Naive B cell (primary cell): ENCODE measurements at regions not wholly inside any gene's neighbourhood (a gene's known extent, or its start where the extent isn't known, plus 50 kb on each side); places are given as distances from the start of the nearest gene placed in this dataset.
A peak's percentile ranks its signal among the peaks of the same experiment; 100 is the strongest.
"Not testable (repeated sequence)": the region's sequence is repeated elsewhere in the genome, so short reads cannot be mapped to it uniquely, and the experiment has no call there.

ENCODE experiments used
- ATAC-seq, 2 donors: fragments of 150-1000 bp; cut with Tn5 transposase; 2 replicates each; pipeline ENCODE4 v1.10.0; 2021; ENCODE audit warnings: low read depth in 2 of 2, mild to moderate bottlenecking in 2 of 2, moderate library complexity in 2 of 2
- DNase-seq: peaks from one replicate; pipeline ENCODE4 v3.0.0; 2022
- H3K27ac Mint-ChIP-seq, 6 donors: one replicate each; pipeline ENCODE4 v1.8.0; 2020 to 2022; ENCODE audit warnings: mild to moderate bottlenecking in 6 of 6, mixed read lengths in 6 of 6, moderate library complexity in 5 of 6, inconsistent platforms in 2 of 6
- H3K27me3 Mint-ChIP-seq, 3 donors: one replicate each; pipeline ENCODE4 v1.8.0; 2021 to 2022; ENCODE audit warnings: mixed read lengths in 3 of 3, mild to moderate bottlenecking in 1 of 3
- H3K36me3 Mint-ChIP-seq, 2 donors: one replicate each; pipeline ENCODE4 v1.8.0; 2020 to 2022; ENCODE audit warnings: mixed read lengths in 2 of 2, inconsistent platforms in 1 of 2, mild to moderate bottlenecking in 1 of 2
- H3K4me1 Mint-ChIP-seq, 3 donors: one replicate each; pipeline ENCODE4 v1.8.0; 2020 to 2022; ENCODE audit warnings: mixed read lengths in 3 of 3, inconsistent platforms in 1 of 3, mild to moderate bottlenecking in 1 of 3, moderate library complexity in 1 of 3
- H3K4me3 Mint-ChIP-seq, 8 donors: one replicate each; pipeline ENCODE4 v1.8.0; 2020 to 2022; ENCODE audit warnings: mild to moderate bottlenecking in 8 of 8, mixed read lengths in 8 of 8, moderate library complexity in 8 of 8, inconsistent platforms in 2 of 8
- H3K9me3 Mint-ChIP-seq, 7 donors: one replicate each; pipeline ENCODE4 v1.8.0; 2020 to 2022; ENCODE audit warnings: mixed read lengths in 7 of 7, mild to moderate bottlenecking in 5 of 7, inconsistent platforms in 2 of 7, moderate library complexity in 1 of 7

DNA sequence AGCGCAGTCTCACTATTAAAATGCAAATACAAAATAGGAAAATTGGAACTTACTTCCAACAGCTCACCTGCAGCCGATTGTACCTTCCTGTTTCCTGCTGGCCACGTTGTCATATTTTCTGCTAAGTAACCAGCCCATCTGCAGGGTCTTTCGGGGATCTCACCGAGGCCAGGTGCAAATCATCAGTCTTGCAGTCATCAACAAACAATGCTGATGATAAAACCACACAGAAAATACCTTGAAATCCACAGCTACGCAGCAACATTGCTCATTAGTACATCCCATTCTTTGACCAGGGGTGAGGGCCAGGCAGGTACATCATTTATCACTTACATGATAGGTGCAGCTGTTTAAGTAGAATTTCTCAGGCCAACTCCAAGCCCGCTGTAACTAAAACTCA lies 406.9 kb downstream of the TMEM121 start:
- no peak overlapping the region for H3K27ac Mint-ChIP-seq
- H3K4me1 Mint-ChIP-seq = peaks cover 4 to 10% (median 7%) of the 10 kb centered on the region in 3 donors
- peaks cover 0 to 13% (median 0%) of the 10 kb centered on the region in 7 donors for H3K9me3 Mint-ChIP-seq
- H3K4me3 Mint-ChIP-seq = no peak overlapping the region
- no peak for ATAC-seq
- H3K27me3 Mint-ChIP-seq = no peaks in the 10 kb centered on the region
- DNase-seq = no peak
- no peaks in the 10 kb centered on the region for H3K36me3 Mint-ChIP-seq

DNA sequence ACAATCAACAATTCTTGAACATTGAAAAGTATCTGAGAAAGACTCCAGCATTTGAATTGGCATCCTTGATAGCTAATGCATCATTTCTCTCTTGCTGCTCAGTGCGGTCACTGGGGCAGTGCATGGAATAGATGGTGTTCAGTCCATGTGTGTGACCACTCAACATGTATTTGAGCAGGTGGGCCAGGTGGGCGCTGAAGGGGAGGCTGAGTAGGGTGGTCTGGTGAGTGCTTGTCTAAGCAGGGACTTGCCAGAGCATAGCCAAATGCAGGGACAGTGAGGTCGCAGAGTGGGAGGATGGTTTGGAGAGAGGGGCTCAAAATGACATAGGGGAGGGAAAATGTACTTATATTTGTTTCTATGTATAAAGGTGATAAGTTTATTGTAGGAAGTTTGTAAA lies 409.0 kb downstream of the TMEM121 start:
- Mint-ChIP-seq H3K4me3 (no peak overlapping the region), H3K9me3 (peaks cover 0 to 15% (median 5%) of the 10 kb centered on the region in 7 donors), H3K4me1 (peaks cover 4 to 13% (median 10%) of the 10 kb centered on the region in 3 donors), H3K27me3 (no peaks in the 10 kb centered on the region), H3K36me3 (no peaks in the 10 kb centered on the region), H3K27ac (peak overlapping the region in 1 of 6 donors; percentile 44)
- DNase-seq (no peak), ATAC-seq (no peak)

DNA sequence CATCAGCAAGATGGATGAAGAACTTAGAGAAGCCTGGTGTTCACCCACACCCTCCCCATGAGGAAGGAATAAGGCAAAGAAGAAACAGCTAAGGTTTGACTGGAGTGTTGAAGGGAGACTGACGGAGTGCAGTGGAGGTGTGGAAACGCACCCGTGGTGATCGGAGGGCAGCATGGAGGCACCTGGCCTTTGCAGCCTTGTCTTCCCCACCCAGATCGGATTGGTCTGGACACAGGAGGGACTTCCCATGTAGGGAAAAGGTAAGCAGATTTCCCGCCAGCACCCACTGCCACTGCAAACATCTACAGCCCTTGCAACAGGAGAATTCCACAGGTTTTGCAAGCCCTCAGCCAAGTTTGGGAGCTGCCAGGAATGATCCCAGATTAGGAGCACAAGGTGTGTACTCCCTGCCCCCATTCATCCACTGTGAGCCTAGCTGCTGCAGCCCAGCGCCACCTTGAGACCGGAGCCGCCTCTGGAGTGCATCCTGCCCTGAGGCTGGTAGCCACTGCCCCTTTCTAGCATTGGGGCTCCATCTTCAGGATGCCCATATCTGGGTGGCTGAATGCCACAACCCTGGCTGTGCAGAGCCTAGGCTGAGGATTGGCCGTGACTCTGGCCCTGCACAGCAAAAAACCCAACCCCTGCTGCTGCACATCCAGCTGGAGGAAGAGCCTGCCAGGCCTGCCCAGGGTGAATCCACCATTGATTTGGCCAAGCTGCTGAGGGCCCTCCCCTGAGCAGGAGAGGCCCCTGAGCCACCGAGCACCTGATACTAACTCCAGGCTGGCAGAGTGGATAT lies 411.1 kb downstream of the TMEM121 start:
- Mint-ChIP-seq H3K36me3 (no peaks in the 10 kb centered on the region), H3K4me3 (peak overlapping the region in 1 of 8 donors; percentile 12), H3K27me3 (no peaks in the 10 kb centered on the region), H3K27ac (no peak overlapping the region), H3K4me1 (peaks cover 0 to 10% (median 0%) of the 10 kb centered on the region in 3 donors), H3K9me3 (peaks cover 0 to 15% (median 4%) of the 10 kb centered on the region in 7 donors)
- no peak for ATAC-seq
- no peak for DNase-seq

DNA sequence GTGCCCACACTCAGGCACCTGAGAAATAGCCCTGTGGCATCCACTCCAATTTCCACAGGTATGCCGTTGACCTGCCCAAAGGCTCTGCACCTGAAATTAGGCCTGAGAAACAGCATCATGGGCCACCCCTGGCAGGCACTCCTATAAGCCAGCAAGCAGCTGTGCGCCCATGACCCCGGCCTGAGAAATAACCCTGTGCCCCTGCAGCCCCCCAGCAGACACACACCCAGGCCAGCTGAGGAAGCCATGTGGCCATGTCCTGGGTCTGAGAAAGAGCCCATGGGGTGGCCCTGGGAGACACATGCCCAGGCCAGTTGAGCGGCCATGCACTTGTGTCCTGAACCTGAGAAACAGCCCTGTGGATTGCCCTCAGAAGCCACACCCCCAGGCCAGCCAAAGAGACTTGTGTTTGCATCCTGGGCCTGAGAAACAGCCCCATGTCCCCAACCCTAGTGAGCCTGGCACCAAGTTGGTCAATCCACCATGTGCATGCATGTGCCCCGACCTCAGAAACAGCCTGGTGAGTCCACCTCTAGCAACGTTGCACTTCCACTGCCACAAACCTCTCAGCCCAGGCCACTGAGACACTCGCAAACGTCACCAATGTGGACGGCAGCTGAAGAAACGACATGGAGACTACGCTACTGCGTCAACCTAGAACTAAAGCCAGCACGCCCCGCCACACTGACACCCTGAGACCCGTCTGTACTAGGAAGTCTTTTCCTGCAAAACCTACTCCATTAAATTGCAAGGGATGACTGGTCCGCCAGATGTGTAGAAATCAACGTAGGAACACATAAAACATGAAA lies 411.9 kb downstream of the TMEM121 start:
- Mint-ChIP-seq H3K9me3 (peaks cover 0 to 15% (median 4%) of the 10 kb centered on the region in 7 donors), H3K4me3 (peak overlapping the region in 1 of 8 donors; percentile 29), H3K36me3 (no peaks in the 10 kb centered on the region), H3K27me3 (no peaks in the 10 kb centered on the region), H3K4me1 (peaks cover 0 to 12% (median 0%) of the 10 kb centered on the region in 3 donors), H3K27ac (peak overlapping the region in 1 of 6 donors; percentile 60)
- ATAC-seq = no peak
- no peak for DNase-seq

DNA sequence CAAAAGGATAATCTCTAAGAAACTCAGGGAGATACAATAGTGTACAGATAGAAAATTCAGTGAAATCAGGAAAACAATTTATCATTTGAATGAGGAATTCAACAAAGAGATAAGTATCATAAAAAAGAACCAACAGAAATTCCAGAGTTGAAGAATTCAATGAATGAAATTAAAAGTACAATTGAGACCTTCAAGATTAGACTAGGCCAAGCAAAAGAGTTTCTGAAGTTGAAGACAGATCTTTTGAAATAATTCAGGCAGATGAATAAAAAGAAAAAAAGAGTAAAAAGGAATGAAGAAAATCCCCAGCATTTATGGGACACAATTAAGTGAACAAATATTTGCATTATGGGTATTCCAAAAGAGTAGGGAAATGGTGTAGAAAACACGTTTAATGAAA lies 412.6 kb downstream of the TMEM121 start:
- peak overlapping the region in 1 of 8 donors; percentile 29 for H3K4me3 Mint-ChIP-seq
- H3K27me3 Mint-ChIP-seq = no peaks in the 10 kb centered on the region
- no peak for DNase-seq
- peaks cover 0 to 12% (median 0%) of the 10 kb centered on the region in 3 donors for H3K4me1 Mint-ChIP-seq
- ATAC-seq = no peak
- no peaks in the 10 kb centered on the region for H3K36me3 Mint-ChIP-seq
- H3K9me3 Mint-ChIP-seq = peaks cover 0 to 13% (median 4%) of the 10 kb centered on the region in 7 donors
- peak overlapping the region in 1 of 6 donors; percentile 60 for H3K27ac Mint-ChIP-seq

DNA sequence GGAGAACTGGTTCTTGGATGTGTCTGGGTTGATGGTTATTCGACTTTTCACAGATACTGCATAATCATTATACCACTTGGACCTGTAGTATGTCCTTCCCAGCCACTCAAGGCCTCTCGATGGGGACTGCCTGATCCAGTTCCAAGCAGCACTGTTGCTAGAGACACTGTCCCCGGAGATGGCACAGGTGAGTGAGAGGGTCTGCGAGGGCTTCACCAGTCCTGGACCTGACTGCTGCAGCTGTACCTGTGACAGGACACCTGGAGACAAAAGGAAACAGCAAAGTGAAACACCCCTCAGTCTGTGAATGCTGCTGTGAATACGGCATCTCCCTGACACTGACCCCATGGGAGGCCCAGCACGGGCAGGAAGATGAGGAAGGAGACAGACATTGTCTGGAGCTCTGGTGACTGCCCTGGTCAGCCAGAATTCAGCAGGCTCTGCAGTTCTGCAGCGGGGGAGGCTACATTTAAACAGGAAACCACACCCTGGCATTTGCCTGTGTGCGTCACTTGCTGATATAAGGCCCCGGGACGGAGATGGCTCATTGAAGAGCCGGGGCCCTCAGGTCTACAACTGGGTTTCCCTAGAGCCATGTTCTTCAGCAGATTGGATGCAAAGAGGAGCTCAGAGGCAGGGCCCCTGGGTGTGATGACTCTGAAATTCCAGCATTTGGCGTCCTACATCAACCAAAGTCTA lies 413.6 kb downstream of the TMEM121 start:
- DNase-seq (no peak), ATAC-seq (peak; percentile 55 to 61)
- Mint-ChIP-seq H3K9me3 (peaks cover 0 to 12% (median 4%) of the 10 kb centered on the region in 7 donors), H3K27ac (peak overlapping the region in 4 of 6 donors; percentile 47 to 95 (median 87)), H3K36me3 (no peaks in the 10 kb centered on the region), H3K27me3 (no peaks in the 10 kb centered on the region), H3K4me1 (peaks cover 0 to 12% (median 0%) of the 10 kb centered on the region in 3 donors), H3K4me3 (peak overlapping the region; percentile 23 to 71 (median 50))

DNA sequence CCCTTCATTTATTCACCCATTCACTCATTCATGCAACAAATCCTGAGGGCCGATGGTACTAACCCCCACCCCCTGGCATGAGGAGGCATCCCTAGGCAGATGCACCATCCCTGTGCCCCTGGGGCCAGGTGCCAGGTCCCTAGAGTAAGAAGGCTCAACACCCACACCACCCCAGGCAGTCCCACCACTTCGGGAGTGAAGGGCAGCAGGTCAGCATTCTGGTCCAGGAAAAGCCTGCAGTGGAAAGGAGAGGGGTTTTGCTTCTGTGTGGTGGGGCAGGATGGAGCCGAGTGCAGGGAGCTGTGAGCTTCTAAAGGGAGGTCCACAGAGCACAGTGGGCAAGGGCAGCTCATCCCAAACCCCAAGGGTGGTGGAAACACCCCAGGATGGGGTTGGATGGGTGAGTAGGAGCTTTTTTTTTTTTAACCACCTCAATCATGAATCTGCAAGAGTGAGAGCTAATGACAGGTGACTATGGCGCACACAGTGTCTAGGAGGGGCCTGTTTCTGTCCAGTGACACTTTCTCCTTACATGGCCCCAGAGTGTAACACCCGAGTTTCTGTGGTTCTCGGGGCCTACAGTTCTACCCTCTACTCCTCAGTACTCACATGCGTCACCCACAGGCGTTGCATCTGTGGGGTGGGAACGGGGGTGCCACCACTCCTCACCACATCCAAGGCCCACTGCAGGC lies 414.3 kb downstream of the TMEM121 start:
- peak overlapping the region in 4 of 6 donors; percentile 47 to 95 (median 87) for H3K27ac Mint-ChIP-seq
- no peaks in the 10 kb centered on the region for H3K27me3 Mint-ChIP-seq
- H3K4me1 Mint-ChIP-seq = peaks cover 0 to 13% (median 0%) of the 10 kb centered on the region in 3 donors
- no peaks in the 10 kb centered on the region for H3K36me3 Mint-ChIP-seq
- peaks cover 0 to 8% (median 4%) of the 10 kb centered on the region in 7 donors for H3K9me3 Mint-ChIP-seq
- ATAC-seq = no peak
- peak overlapping the region in 6 of 8 donors; percentile 23 to 71 (median 64) for H3K4me3 Mint-ChIP-seq
- no peak for DNase-seq

DNA sequence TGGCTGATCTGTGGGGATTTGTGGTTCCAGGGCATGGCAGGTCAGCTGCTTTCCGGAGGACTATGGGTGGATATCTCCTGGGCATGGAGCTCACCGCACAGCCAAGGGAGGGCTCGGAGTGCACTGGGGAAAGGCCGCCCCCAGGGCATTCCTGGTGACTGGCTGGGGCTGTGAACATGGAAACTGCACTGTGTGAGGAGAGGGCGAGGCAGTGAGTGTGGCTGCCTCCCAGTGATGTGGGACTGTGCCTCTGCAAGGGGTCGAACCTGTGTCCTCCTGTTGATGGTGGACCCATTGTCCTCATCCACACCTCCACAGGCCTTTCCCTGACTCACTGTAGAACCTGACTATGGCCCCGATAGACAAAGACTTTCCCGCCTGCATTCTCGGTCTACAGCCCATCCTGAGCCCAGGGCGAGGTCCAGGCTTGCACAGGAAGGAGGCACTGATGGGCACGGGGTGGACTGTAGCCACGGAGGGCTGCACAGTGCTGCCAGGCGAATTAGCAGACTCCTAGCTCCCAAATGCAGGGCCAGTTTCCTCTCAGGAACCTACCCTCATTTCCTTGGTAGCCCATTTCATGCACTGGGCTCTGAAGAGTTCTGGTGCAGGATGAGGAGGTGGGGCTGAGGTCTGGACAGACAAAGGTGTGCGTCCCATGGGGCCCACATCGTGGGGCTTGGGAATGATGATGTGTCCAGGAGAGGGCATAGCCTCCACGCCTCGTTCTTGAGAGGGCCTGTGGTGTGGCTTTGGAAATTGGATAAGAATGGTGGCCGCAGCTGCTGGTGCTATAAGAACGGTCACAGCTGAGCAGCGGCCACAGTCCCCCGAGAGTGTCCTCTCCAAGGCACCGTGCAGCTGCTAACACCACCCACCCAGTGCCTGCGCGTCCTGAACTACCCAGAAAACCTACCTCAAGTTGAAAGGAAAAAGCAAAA lies 415.1 kb downstream of the TMEM121 start:
- Mint-ChIP-seq H3K4me1 (peaks cover 0 to 15% (median 0%) of the 10 kb centered on the region in 3 donors), H3K36me3 (no peaks in the 10 kb centered on the region), H3K9me3 (peaks cover 0 to 8% (median 4%) of the 10 kb centered on the region in 7 donors), H3K4me3 (peak overlapping the region in 2 of 8 donors; percentile 21 to 22), H3K27me3 (no peaks in the 10 kb centered on the region), H3K27ac (peak overlapping the region in 2 of 6 donors; percentile 9 to 78)
- ATAC-seq (no peak), DNase-seq (no peak)

DNA sequence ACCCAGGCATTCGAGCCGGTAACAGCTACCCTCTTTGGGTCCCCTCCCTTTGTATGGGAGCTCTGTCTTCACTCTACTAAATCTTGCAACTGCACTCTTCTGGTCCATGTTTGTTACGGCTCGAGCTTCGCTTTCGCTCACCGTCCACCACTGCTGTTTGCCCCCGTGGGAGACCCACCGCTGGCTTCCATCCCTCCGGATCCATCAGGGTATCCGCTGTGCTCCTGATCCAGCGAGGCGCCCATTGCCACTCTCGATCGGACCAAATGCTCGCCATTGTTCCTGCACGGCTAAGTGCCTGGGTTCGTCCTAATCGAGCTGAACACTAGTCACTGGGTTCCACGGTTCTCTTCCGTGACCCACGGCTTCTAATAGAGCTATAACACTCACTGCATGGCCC lies 416.3 kb downstream of the TMEM121 start:
- Mint-ChIP-seq H3K4me3 (peak overlapping the region in 1 of 8 donors; percentile 49), H3K4me1 (peaks cover 0 to 15% (median 0%) of the 10 kb centered on the region in 3 donors)
- H3K36me3 Mint-ChIP-seq, H3K9me3 Mint-ChIP-seq, ATAC-seq, H3K27me3 Mint-ChIP-seq, DNase-seq, H3K27ac Mint-ChIP-seq: not testable (repeated sequence)

DNA sequence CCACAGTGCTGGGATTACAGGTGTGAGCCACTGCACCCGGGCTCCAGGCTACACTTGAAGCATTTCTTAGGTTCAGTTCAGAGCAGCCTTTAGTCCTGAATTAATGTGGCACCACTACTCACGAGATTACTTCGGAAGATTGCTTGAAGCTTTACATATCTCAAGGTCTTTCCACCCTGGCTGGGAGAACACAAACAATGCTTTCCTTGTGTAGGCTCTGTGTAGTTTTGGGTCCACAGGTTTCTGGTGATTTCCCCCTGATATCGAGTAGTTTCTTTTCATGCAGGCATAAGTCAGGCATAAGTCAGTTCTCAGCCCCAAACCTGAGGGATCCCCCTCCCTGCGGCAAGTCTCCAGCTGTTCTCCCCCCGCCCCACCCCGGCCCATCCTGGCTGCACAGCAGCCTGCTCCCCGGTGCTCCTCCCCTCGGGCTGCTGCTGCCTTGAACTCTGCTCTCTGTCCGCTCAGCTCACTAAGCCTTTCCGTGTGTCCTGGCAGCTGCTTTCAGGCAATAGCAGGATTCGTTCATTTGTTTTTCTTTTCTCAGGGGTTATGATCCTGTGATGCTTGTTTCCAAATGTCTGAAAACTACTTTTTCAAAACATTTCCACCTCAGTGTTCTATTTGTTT lies 417.7 kb downstream of the TMEM121 start:
- Mint-ChIP-seq H3K4me3 (no peak overlapping the region), H3K27ac (no peak overlapping the region)

More for the DNA sequence above, 417.7 kb downstream of the TMEM121 start:
- no peak for DNase-seq
- ATAC-seq = no peak
- Mint-ChIP-seq H3K36me3 (no peaks in the 10 kb centered on the region), H3K9me3 (peaks cover 0 to 5% (median 2%) of the 10 kb centered on the region in 7 donors), H3K4me1 (peaks cover 8 to 24% (median 8%) of the 10 kb centered on the region in 3 donors), H3K27me3 (no peaks in the 10 kb centered on the region)
